K562 (cell line): ENCODE measurements at regions not wholly inside any gene's neighbourhood (a gene's known extent, or its start where the extent isn't known, plus 50 kb on each side); places are given as distances from the start of the nearest gene placed in this dataset.

ENCODE experiments used
- ATAC-seq: fragments of 200-7000 bp; cut with Tn5 transposase; 3 replicates; pipeline ENCODE4 v1.9.1; 2020; ENCODE audit warnings: moderate library complexity
- BruUV-seq: library from RNA; stranded (reverse); fragments of 400-500 nt; replicated peaks from 2 replicates; lab custom pipeline; 2021; lab: Mats Ljungman, UMichigan
- CTCF ChIA-PET: fragments of 300-600 bp; formaldehyde crosslinking; extraction: SDS; loops from one replicate; lab custom pipeline; 2021; ENCODE audit warnings: low intra/inter-chr PET ratio; lab: Yijun Ruan, JAX
- POLR2A ChIA-PET: fragments of 300-600, 350-650 bp; sonication (Branson Sonifier 250); formaldehyde crosslinking; extraction: SDS; loops from one replicate; lab custom pipeline; 2021; ENCODE audit warnings: antibody characterized with exemption, inconsistent platforms; lab: Yijun Ruan, JAX
- DNase-seq, 4 experiments: peaks; one replicate each; pipeline versions ENCODE4 v3.0.0 to v3.0.0-alpha.2; 2011 to 2018; ENCODE audit warnings: low spot score in 3 of 4, mixed read lengths in 3 of 4; ENCODE audit errors: extremely low read depth in 1 of 4
- FAIRE-seq: peaks from 2 replicates; lab custom pipeline; 2011; peaks lifted over from hg19 to GRCh38; lab: Jason Lieb, UNC
- H2AFZ ChIP-seq: 2 replicates; pipeline ENCODE4 v1.6.0; 2011; ENCODE audit warnings: low read depth, low read length, control low read depth, inconsistent platforms
- H3K27ac ChIP-seq: fragments of 200-600 bp; 3 replicates; pipeline ENCODE4 v1.8.0; 2011; ENCODE audit warnings: low read depth, mild to moderate bottlenecking, control low read depth, inconsistent platforms, low read length, moderate library complexity, mixed read lengths; ENCODE audit errors: extremely low read depth
- H3K27me3 ChIP-seq, 2 experiments: fragments of 300-600 bp in 1 of 2; 2 replicates in 1 of 2; 3 replicates in 1 of 2; pipeline versions ENCODE4 v1.6.0 to v1.8.0; 2011; ENCODE audit warnings: inconsistent platforms in 2 of 2, low read length in 2 of 2, mild to moderate bottlenecking in 1 of 2, mixed read lengths in 1 of 2, moderate library complexity in 1 of 2; ENCODE audit not compliant: control insufficient read depth in 2 of 2, insufficient read depth in 2 of 2
- H3K36me3 ChIP-seq: fragments of 300-600 bp; 3 replicates; pipeline ENCODE4 v1.8.0; 2011; ENCODE audit warnings: mild to moderate bottlenecking, low read length, inconsistent platforms; ENCODE audit not compliant: control insufficient read depth, insufficient read depth
- H3K4me1 ChIP-seq, 2 experiments: fragments of 200-600 bp in 1 of 2; replicated peaks in 1 of 2; 2 replicates in 1 of 2; 3 replicates in 1 of 2; pipeline versions ENCODE4 v1.5.1 to v1.8.0; 2011; ENCODE audit warnings: inconsistent platforms in 2 of 2, low read length in 2 of 2, mild to moderate bottlenecking in 1 of 2, mixed read lengths in 1 of 2, moderate library complexity in 1 of 2; ENCODE audit not compliant: control insufficient read depth in 2 of 2, insufficient read depth in 2 of 2
- H3K4me2 ChIP-seq: 2 replicates; pipeline ENCODE4 v1.6.1; 2011; ENCODE audit warnings: low read length, control low read depth, inconsistent platforms, mixed read lengths; ENCODE audit not compliant: insufficient read depth
- H3K4me3 ChIP-seq: fragments of 200-600 bp; sonication (generic), shearing (Covaris generic); 2 replicates; pipeline ENCODE4 v1.5.1; 2016; ENCODE audit warnings: control low read depth, inconsistent platforms
- H3K79me2 ChIP-seq: fragments of 200-600 bp; 3 replicates; pipeline ENCODE4 v1.8.0; 2011; ENCODE audit warnings: low read length, inconsistent platforms; ENCODE audit not compliant: control insufficient read depth, insufficient read depth
- H3K9ac ChIP-seq, 2 experiments: 2 replicates each; pipeline versions ENCODE4 v1.6.0 to v1.6.1; 2011; ENCODE audit warnings: low read depth in 2 of 2, low read length in 2 of 2, control low read depth in 1 of 2, inconsistent platforms in 1 of 2, mild to moderate bottlenecking in 1 of 2, mixed read lengths in 1 of 2; ENCODE audit not compliant: insufficient read depth in 1 of 2
- H3K9me1 ChIP-seq: one replicate; pipeline ENCODE4 v1.6.0; 2011; ENCODE audit warnings: inconsistent platforms, mild to moderate bottlenecking, low read length, moderate library complexity; ENCODE audit not compliant: control insufficient read depth, insufficient read depth
- H3K9me3 ChIP-seq: replicated peaks from 2 replicates; pipeline ENCODE4 v1.5.1; 2011; ENCODE audit warnings: low read depth, low read length, inconsistent platforms; ENCODE audit not compliant: control insufficient read depth, insufficient read depth
- H4K20me1 ChIP-seq: replicated peaks from 2 replicates; pipeline ENCODE4 v1.6.1; 2011; ENCODE audit warnings: low read length, inconsistent platforms, mixed read lengths; ENCODE audit not compliant: control insufficient read depth, insufficient read depth
- KLF16 ChIP-seq: IDR thresholded peaks from 2 replicates; pipeline ENCODE4 v1.6.1; 2016; ENCODE audit warnings: antibody characterized with exemption
- MAZ ChIP-seq, 2 experiments: fragments of 450-650 bp in 1 of 2; sonication (generic) in 1 of 2; formaldehyde crosslinking; IDR thresholded peaks in 1 of 2; conservative IDR thresholded peaks in 1 of 2; 2 replicates each; pipeline versions ENCODE4 v1.4.0 to v1.5.0; 2020; ENCODE audit warnings: mild to moderate bottlenecking in 1 of 2, missing genetic modification reagents in 1 of 2
- NBN ChIP-seq: fragments of 450-650 bp; IDR thresholded peaks from 2 replicates; pipeline ENCODE4 v1.6.1; 2016; ENCODE audit warnings: low read depth, mild to moderate bottlenecking
- NCOA4 ChIP-seq: fragments of 450-650 bp; IDR thresholded peaks from 2 replicates; pipeline ENCODE4 v1.6.1; 2018; ENCODE audit warnings: mild to moderate bottlenecking; ENCODE audit not compliant: partially characterized antibody
- POLR2G ChIP-seq: fragments of 200-400 bp; formaldehyde crosslinking; IDR thresholded peaks from 2 replicates; pipeline ENCODE4 v1.6.1; 2017; ENCODE audit warnings: low read depth, mild to moderate bottlenecking, antibody characterized with exemption, low read length, moderate library complexity
- POLR3G ChIP-seq: IDR thresholded peaks from 2 replicates; pipeline ENCODE4 v1.6.1; 2011; ENCODE audit not compliant: insufficient read length, insufficient replicate concordance; ENCODE audit errors: extremely low read depth
- PTBP1 ChIP-seq: fragments of 200-400 bp; formaldehyde crosslinking; IDR thresholded peaks from 2 replicates; pipeline ENCODE4 v1.6.1; 2017; ENCODE audit warnings: low read depth, low read length
- RAD51 ChIP-seq: fragments of 450-650 bp; IDR thresholded peaks from 2 replicates; pipeline ENCODE4 v1.7.1; 2016; ENCODE audit warnings: low read depth, mild to moderate bottlenecking, borderline replicate concordance
- SMAD3 ChIP-seq: fragments of 450-650 bp; formaldehyde crosslinking; conservative IDR thresholded peaks from 2 replicates; pipeline ENCODE4 v1.4.0; 2020; ENCODE audit warnings: mild to moderate bottlenecking
- ZC3H8 ChIP-seq: fragments of 450-650 bp; IDR thresholded peaks from 2 replicates; pipeline ENCODE4 v1.6.1; 2017
- WGBS: fragments of 100-300 bp; shearing (Covaris generic); methylation state at CpG from one replicate; pipeline ENCODE4 v1.1.6; 2016; ENCODE audit warnings: low coverage, mixed read lengths; ENCODE audit not compliant: insufficient coverage; ENCODE audit errors: missing lambda C conversion rate; 5-methylcytosine and 5-hydroxymethylcytosine counted together
- in situ Hi-C: fragments of 300-500 bp; cut with MboI; formaldehyde crosslinking; loops from 4 replicates; pipeline ENCODE4 v1.15.0; 2018; ENCODE audit warnings: inconsistent platforms, mixed read lengths
- intact Hi-C: fragments of 100-400 bp; cut with micrococcal nuclease; formaldehyde crosslinking; loops from 2 replicates; pipeline ENCODE4 v1.14.2; 2022
- TF ChIP-seq, protein P1 (sequence below), 2 experiments: fragments of 250-450 bp in 1 of 2; fragments of 450-650 bp in 1 of 2; sonication (Bioruptor Pico) in 1 of 2; IDR thresholded peaks; 2 replicates each; pipeline versions ENCODE4 v1.6.1 to v1.8.0; 2016 to 2021; ENCODE audit warnings: mild to moderate bottlenecking in 2 of 2, moderate library complexity in 2 of 2, missing compliant biosample characterization in 1 of 2, missing genetic modification characterization in 1 of 2
- TF ChIP-seq, protein P2 (sequence below), 2 experiments: IDR thresholded peaks; 2 replicates each; pipeline ENCODE4 v1.6.1; 2012; ENCODE audit warnings: improper control_type of control experiment in 2 of 2, low read depth in 2 of 2, low read length in 2 of 2, borderline replicate concordance in 1 of 2
- TF ChIP-seq, protein P3 (sequence below): fragments of 450-650 bp; IDR thresholded peaks from 2 replicates; pipeline ENCODE4 v1.6.1; 2017; ENCODE audit warnings: antibody characterized with exemption

DNA sequence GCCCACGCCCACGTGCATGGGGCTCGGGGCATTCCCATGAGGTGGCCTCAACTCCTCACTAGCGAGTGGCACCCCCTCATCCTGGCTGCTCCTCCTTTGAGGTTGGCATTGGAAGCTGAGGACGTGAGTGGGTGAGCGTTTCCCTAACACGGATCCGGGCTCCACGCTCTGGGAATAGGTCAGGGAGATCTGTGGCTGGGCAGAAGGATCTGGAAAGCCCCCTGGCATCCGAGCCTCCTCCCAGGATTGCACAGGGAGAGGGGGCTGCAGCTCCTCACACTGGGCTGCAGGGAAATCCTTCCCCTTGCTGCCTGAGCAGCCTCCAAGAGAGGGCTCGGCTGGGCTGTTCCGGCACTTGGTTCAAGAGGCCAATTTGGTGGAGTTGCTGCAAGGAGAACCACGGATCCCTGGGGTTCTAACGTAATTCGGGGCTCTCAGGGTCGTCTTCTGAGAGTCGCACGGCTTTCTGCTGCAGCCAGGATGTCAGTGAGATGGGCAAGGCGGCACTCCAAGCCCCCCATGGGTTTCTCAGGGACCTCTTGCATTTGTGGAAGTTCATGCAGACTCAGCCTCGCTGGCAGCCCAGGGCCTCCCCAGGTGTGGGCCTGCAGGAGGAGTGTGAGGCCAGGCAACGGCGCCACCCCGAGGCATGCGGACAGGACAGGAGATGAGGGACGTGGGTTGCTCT is 1119.0 kb downstream of the BRD1 start (continued):
- TF ChIP-seq, protein P1, sequence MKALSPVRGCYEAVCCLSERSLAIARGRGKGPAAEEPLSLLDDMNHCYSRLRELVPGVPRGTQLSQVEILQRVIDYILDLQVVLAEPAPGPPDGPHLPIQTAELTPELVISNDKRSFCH (CRISPR knock-in tag; IDR thresholded peaks at IDR 0.05), result no peak
- TF ChIP-seq, protein P1 (tag; IDR thresholded peaks at IDR 0.05), result no peak
- TF ChIP-seq KLF16 (no peak), ZC3H8 (no peak), MAZ (CRISPR knock-in tag; conservative IDR thresholded peaks at IDR 0.05 in 1 of 2, IDR thresholded peaks at IDR 0.05 in 1 of 2) (no peak), RAD51 (no peak), POLR2G (no peak)

DNA sequence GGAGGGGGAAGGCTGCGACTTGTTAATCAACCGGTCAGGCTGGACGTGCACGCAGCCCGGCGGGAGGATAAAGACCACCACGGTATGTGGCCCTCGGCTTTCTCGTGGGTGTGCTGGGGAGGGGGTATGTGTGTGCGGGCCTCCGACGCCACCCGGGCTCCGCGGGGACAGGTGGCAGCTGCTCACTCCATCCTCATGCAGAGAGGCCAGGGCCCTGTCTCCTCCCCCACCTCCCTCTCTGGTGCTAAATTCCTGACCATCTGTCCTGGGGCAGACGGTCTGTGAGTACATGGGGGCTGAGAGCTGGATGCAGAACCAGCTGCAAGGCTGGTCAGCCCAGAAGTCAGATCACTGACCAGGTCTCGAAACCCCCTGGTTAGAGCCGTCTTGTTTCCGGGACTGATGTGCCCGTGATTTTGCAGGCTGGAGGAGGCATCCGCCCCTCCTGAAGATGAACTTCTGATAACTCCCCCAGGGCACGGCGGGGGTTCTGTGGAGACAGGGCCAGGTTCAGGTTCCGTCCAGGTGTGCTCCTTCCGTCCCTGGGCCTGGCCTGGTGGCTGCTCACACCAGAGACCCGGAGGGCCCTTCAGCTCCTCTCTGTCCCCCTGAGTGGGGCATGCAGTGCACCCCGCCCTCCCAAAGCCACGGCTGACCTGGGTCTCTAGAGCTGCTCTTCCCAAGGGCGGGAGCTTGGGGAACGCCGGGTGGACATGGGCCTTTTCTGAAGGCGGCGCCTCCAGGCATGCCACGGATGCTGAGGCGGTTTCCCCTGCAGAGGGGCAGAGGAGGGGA is 1119.7 kb downstream of the BRD1 start:
- Histone ChIP-seq H3K4me2 (no peak overlapping the region), H3K9ac (no peak overlapping the region), H3K9me1 (no peaks in the 10 kb centered on the region), H3K4me1 (no peaks in the 10 kb centered on the region), H3K4me3 (no peak overlapping the region), H3K36me3 (no peaks in the 10 kb centered on the region), H4K20me1 (no peaks in the 10 kb centered on the region), H2AFZ (no peak overlapping the region), H3K27me3 (no peaks in the 10 kb centered on the region; a peak in 1 of 5 replicates), H3K9me3 (no peaks in the 10 kb centered on the region), H3K27ac (no peak overlapping the region), H3K79me2 (no peaks in the 10 kb centered on the region)
- CTCF ChIA-PET, result no interaction called here
- DNase-seq, result no peak
- no peak for ATAC-seq
- intact Hi-C loops (no loop called here), in situ Hi-C loops (no loop called here)
- TF ChIP-seq POLR3G, result no peak
- TF ChIP-seq, protein P2, sequence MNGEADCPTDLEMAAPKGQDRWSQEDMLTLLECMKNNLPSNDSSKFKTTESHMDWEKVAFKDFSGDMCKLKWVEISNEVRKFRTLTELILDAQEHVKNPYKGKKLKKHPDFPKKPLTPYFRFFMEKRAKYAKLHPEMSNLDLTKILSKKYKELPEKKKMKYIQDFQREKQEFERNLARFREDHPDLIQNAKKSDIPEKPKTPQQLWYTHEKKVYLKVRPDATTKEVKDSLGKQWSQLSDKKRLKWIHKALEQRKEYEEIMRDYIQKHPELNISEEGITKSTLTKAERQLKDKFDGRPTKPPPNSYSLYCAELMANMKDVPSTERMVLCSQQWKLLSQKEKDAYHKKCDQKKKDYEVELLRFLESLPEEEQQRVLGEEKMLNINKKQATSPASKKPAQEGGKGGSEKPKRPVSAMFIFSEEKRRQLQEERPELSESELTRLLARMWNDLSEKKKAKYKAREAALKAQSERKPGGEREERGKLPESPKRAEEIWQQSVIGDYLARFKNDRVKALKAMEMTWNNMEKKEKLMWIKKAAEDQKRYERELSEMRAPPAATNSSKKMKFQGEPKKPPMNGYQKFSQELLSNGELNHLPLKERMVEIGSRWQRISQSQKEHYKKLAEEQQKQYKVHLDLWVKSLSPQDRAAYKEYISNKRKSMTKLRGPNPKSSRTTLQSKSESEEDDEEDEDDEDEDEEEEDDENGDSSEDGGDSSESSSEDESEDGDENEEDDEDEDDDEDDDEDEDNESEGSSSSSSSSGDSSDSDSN (IDR thresholded peaks at IDR 0.05; ENCODE audit: borderline replicate concordance in 1 of 2, low read depth in 2 of 2, low read length in 2 of 2), result no peak
- TF ChIP-seq SMAD3 (CRISPR knock-in tag), result no peak
- no peak for TF ChIP-seq PTBP1
- TF ChIP-seq, protein P3, sequence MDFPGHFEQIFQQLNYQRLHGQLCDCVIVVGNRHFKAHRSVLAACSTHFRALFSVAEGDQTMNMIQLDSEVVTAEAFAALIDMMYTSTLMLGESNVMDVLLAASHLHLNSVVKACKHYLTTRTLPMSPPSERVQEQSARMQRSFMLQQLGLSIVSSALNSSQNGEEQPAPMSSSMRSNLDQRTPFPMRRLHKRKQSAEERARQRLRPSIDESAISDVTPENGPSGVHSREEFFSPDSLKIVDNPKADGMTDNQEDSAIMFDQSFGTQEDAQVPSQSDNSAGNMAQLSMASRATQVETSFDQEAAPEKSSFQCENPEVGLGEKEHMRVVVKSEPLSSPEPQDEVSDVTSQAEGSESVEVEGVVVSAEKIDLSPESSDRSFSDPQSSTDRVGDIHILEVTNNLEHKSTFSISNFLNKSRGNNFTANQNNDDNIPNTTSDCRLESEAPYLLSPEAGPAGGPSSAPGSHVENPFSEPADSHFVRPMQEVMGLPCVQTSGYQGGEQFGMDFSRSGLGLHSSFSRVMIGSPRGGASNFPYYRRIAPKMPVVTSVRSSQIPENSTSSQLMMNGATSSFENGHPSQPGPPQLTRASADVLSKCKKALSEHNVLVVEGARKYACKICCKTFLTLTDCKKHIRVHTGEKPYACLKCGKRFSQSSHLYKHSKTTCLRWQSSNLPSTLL, result no peak
- no peak for TF ChIP-seq NBN
- no peak for TF ChIP-seq NCOA4
- POLR2A ChIA-PET, result no interaction called here
- WGBS, result under 1% methylated on average over 15 of the region's 35 CpGs
- FAIRE-seq, result no peak
- BruUV-seq, result no TSS peak
